Calu3 (cell line): ENCODE measurements at regions not wholly inside any gene's neighbourhood (a gene's known extent, or its start where the extent isn't known, plus 50 kb on each side); places are given as distances from the start of the nearest gene placed in this dataset.

Source experiments
- BruUV-seq: library from RNA; stranded (reverse); fragments of 400-500 nt; replicated peaks from 2 replicates; lab custom pipeline; 2021; lab: Mats Ljungman, UMichigan
- CTCF ChIA-PET: fragments of 300-600 bp; sonication (Branson Sonifier 250); formaldehyde crosslinking; loops from one replicate; lab custom pipeline; 2022; ENCODE audit warnings: antibody characterized with exemption; lab: Charles Lee
- DNase-seq: peaks from one replicate; pipeline ENCODE4 v3.0.0; 2022
- H3K27ac Mint-ChIP-seq: one replicate; pipeline ENCODE4 v1.8.0; 2022; ENCODE audit warnings: mixed read lengths; ENCODE audit not compliant: unreplicated experiment
- H3K27me3 Mint-ChIP-seq: one replicate; pipeline ENCODE4 v1.8.0; 2022; ENCODE audit warnings: mixed read lengths; ENCODE audit not compliant: unreplicated experiment
- H3K36me3 Mint-ChIP-seq: one replicate; pipeline ENCODE4 v1.8.0; 2022; ENCODE audit warnings: mild to moderate bottlenecking, moderate library complexity, mixed read lengths; ENCODE audit not compliant: insufficient read depth, unreplicated experiment
- H3K4me1 Mint-ChIP-seq: one replicate; pipeline ENCODE4 v1.8.0; 2022; ENCODE audit warnings: mild to moderate bottlenecking, low read depth, mixed read lengths; ENCODE audit not compliant: unreplicated experiment
- H3K4me3 Mint-ChIP-seq: one replicate; pipeline ENCODE4 v1.8.0; 2022; ENCODE audit warnings: mild to moderate bottlenecking, low read depth, moderate library complexity, mixed read lengths; ENCODE audit not compliant: unreplicated experiment
- H3K9me3 Mint-ChIP-seq: one replicate; pipeline ENCODE4 v1.8.0; 2022; ENCODE audit warnings: low read depth, mixed read lengths; ENCODE audit not compliant: unreplicated experiment
- CTCF ChIP-seq: fragments of 200-600 bp; IDR thresholded peaks from one replicate; pipeline ENCODE4 v1.8.0; 2022; ENCODE audit warnings: antibody characterized with exemption; ENCODE audit not compliant: unreplicated experiment
- intact Hi-C: fragments of 100-400 bp; cut with micrococcal nuclease; formaldehyde crosslinking; loops from one replicate; pipeline ENCODE4 v1.10.0; 2022; ENCODE audit not compliant: unreplicated experiment

- no peak overlapping the region for H3K27ac Mint-ChIP-seq
- CTCF ChIA-PET, result interaction anchor here (1.3 kb wide), 1 partner anchor 9 kb away, joined by 3 read pairs; no protein-coding TSS in a partner anchor
- H3K4me1 Mint-ChIP-seq, result peaks cover 42% of the 10 kb centered on the region
Observed at GRCh38 chr12:13368971-13369370, 172.4 kb downstream of the EMP1 start.

GRCh38 chr12:13368431-13368830 is 171.9 kb downstream of the EMP1 start:
- no peaks in the 10 kb centered on the region for H3K36me3 Mint-ChIP-seq
- CTCF ChIA-PET, result interaction anchor here (0.6 kb wide), 1 partner anchor 22 kb away, joined by 3 read pairs; no protein-coding TSS in a partner anchor
- DNase-seq, result no peak
- BruUV-seq, result no TSS peak
- peaks cover 5% of the 10 kb centered on the region for H3K9me3 Mint-ChIP-seq
- no peak overlapping the region for H3K4me3 Mint-ChIP-seq
- H3K27me3 Mint-ChIP-seq, result no peaks in the 10 kb centered on the region
- peaks cover 42% of the 10 kb centered on the region for H3K4me1 Mint-ChIP-seq
- no peak overlapping the region for H3K27ac Mint-ChIP-seq
- TF ChIP-seq CTCF, result no peak
- intact Hi-C loops, result loop anchor here (10.0 kb wide), 1 partner anchor 86 kb away; no protein-coding TSS in a partner anchor

More at GRCh38 chr12:13368971-13369370, 172.4 kb downstream of the EMP1 start:
- Mint-ChIP-seq H3K27me3 (no peaks in the 10 kb centered on the region), H3K36me3 (no peaks in the 10 kb centered on the region), H3K9me3 (peaks cover 5% of the 10 kb centered on the region), H3K4me3 (no peak overlapping the region)
- intact Hi-C loops, result loop anchor here (10.0 kb wide), 1 partner anchor 86 kb away; no protein-coding TSS in a partner anchor
- DNase-seq, result no peak
- TF ChIP-seq CTCF, result no peak
- no TSS peak for BruUV-seq

GRCh38 chr12:13367973-13368372 is 171.4 kb downstream of the EMP1 start:
- H3K27ac Mint-ChIP-seq, result no peak overlapping the region
- intact Hi-C loops, result loop anchor here (10.0 kb wide), 1 partner anchor 87 kb away; no protein-coding TSS in a partner anchor

GRCh38 chr12:13365748-13366366 is 169.3 kb downstream of the EMP1 start:
- no peaks in the 10 kb centered on the region for H3K27me3 Mint-ChIP-seq
- H3K4me1 Mint-ChIP-seq, result peaks cover 46% of the 10 kb centered on the region
- CTCF ChIA-PET, result no interaction called here
- BruUV-seq, result no TSS peak
- peaks cover 8% of the 10 kb centered on the region for H3K9me3 Mint-ChIP-seq
- no peak overlapping the region for H3K27ac Mint-ChIP-seq
- DNase-seq, result no peak
- no peak overlapping the region for H3K4me3 Mint-ChIP-seq
- TF ChIP-seq CTCF, result no peak
- H3K36me3 Mint-ChIP-seq, result no peaks in the 10 kb centered on the region
- intact Hi-C loops, result loop anchor here (10.0 kb wide), 1 partner anchor 89 kb away; no protein-coding TSS in a partner anchor

More at GRCh38 chr12:13367973-13368372, 171.4 kb downstream of the EMP1 start:
- TF ChIP-seq CTCF, result no peak
- no TSS peak for BruUV-seq
- Mint-ChIP-seq H3K4me3 (no peak overlapping the region), H3K27me3 (no peaks in the 10 kb centered on the region), H3K4me1 (peaks cover 44% of the 10 kb centered on the region), H3K9me3 (peaks cover 5% of the 10 kb centered on the region), H3K36me3 (no peaks in the 10 kb centered on the region)
- DNase-seq, result no peak
- CTCF ChIA-PET, result interaction anchor here (0.6 kb wide), 1 partner anchor 22 kb away, joined by 3 read pairs; no protein-coding TSS in a partner anchor
